GM06990 (cell line): ENCODE measurements at regions not wholly inside any gene's neighbourhood (a gene's known extent, or its start where the extent isn't known, plus 50 kb on each side); places are given as distances from the start of the nearest gene placed in this dataset.

Source experiments
- DNase-seq: peaks from one replicate; pipeline ENCODE4 v3.0.0-alpha.2; 2011; ENCODE audit not compliant: insufficient read length; ENCODE audit errors: extremely low read depth
- H3K27me3 ChIP-seq: replicated peaks from 2 replicates; pipeline ENCODE4 v1.6.0; 2011; ENCODE audit warnings: low read length; ENCODE audit not compliant: control insufficient read depth, insufficient read depth
- H3K36me3 ChIP-seq: 2 replicates; pipeline ENCODE4 v1.5.1; 2011; ENCODE audit warnings: low read length; ENCODE audit not compliant: control insufficient read depth, insufficient read depth
- H3K4me3 ChIP-seq: replicated peaks from 2 replicates; pipeline ENCODE4 v1.5.1; 2011; ENCODE audit warnings: low read depth, mild to moderate bottlenecking, control low read depth, low read length
- CTCF ChIP-seq: IDR thresholded peaks from 2 replicates; pipeline ENCODE4 v1.5.1; 2011; ENCODE audit warnings: low read length, control low read depth, mild to moderate bottlenecking, inconsistent platforms; ENCODE audit not compliant: insufficient read depth, poor library complexity, severe bottlenecking

GRCh38 chr7:127484954-127485353 is 92.4 kb upstream of the ZNF800 start:
- no peak overlapping the region for H3K4me3 ChIP-seq
- no peak for TF ChIP-seq CTCF

GRCh38 chr7:127478461-127478860 is 86.0 kb upstream of the ZNF800 start:
- no peak for TF ChIP-seq CTCF
- no peak for DNase-seq
- Histone ChIP-seq H3K36me3 (no peaks in the 10 kb centered on the region), H3K27me3 (no peaks in the 10 kb centered on the region; the same call in 1 of the 2 replicates), H3K4me3 (no peak overlapping the region)

More at GRCh38 chr7:127484954-127485353, 92.4 kb upstream of the ZNF800 start:
- Histone ChIP-seq H3K27me3 (no peaks in the 10 kb centered on the region), H3K36me3 (no peaks in the 10 kb centered on the region)
- DNase-seq, result no peak

GRCh38 chr7:127478024-127478355 is 85.5 kb upstream of the ZNF800 start:
- no peak for TF ChIP-seq CTCF
- DNase-seq, result no peak
- Histone ChIP-seq H3K27me3 (no peaks in the 10 kb centered on the region; the same call in 1 of the 2 replicates), H3K4me3 (no peak overlapping the region), H3K36me3 (no peaks in the 10 kb centered on the region)

- no peak for TF ChIP-seq CTCF
- Histone ChIP-seq H3K27me3 (no peaks in the 10 kb centered on the region; the same call in 1 of the 2 replicates), H3K36me3 (no peaks in the 10 kb centered on the region), H3K4me3 (no peak overlapping the region)
- DNase-seq, result no peak
These were observed 85.0 kb upstream of the ZNF800 start for GRCh38 chr7:127477295-127478023.

GRCh38 chr7:127476618-127477017 is 84.1 kb upstream of the ZNF800 start:
- DNase-seq, result no peak
- Histone ChIP-seq H3K4me3 (no peak overlapping the region), H3K36me3 (no peaks in the 10 kb centered on the region), H3K27me3 (no peaks in the 10 kb centered on the region; the same call in 1 of the 2 replicates)
- TF ChIP-seq CTCF, result no peak
